Right atrium auricular region (tissue), 2 donors: ENCODE measurements at regions not wholly inside any gene's neighbourhood (a gene's known extent, or its start where the extent isn't known, plus 50 kb on each side); places are given as distances from the start of the nearest gene placed in this dataset.

Experiments used
- DNase-seq: peaks from one replicate; pipeline ENCODE4 v3.0.0-alpha.2; 2019; ENCODE audit warnings: low spot score
- H3K27ac ChIP-seq, 2 donors: fragments of 200-600 bp; sonication (generic); 1 replicate in 1 of 2; 2 replicates in 1 of 2; pipeline ENCODE4 v1.5.1; 2016 to 2019
- H3K27me3 ChIP-seq, 2 donors: fragments of 200-600 bp; sonication (generic); one replicate each; pipeline versions ENCODE4 v1.5.1 to v1.6.0; 2017 to 2019
- H3K36me3 ChIP-seq: fragments of 200-600 bp; sonication (generic); one replicate; pipeline ENCODE4 v1.5.1; 2016
- H3K4me1 ChIP-seq, 2 donors: fragments of 200-600 bp; sonication (generic); one replicate each; pipeline versions ENCODE4 v1.5.1 to v1.6.0; 2017 to 2019
- H3K4me3 ChIP-seq, 2 donors: fragments of 200-600 bp; sonication (generic); 1 replicate in 1 of 2; 2 replicates in 1 of 2; pipeline ENCODE4 v1.5.1; 2017 to 2019; ENCODE audit warnings: mild to moderate bottlenecking in 1 of 2, moderate library complexity in 1 of 2
- H3K9me3 ChIP-seq, 2 donors: fragments of 200-600 bp; sonication (generic); one replicate each; pipeline ENCODE4 v1.5.1; 2019
- TF ChIP-seq, protein P1 (sequence below), 2 donors: fragments of 200-600 bp; sonication (generic); IDR thresholded peaks; one replicate each; pipeline ENCODE4 v1.5.1; 2019; ENCODE audit warnings: antibody characterized with exemption in 2 of 2

DNA sequence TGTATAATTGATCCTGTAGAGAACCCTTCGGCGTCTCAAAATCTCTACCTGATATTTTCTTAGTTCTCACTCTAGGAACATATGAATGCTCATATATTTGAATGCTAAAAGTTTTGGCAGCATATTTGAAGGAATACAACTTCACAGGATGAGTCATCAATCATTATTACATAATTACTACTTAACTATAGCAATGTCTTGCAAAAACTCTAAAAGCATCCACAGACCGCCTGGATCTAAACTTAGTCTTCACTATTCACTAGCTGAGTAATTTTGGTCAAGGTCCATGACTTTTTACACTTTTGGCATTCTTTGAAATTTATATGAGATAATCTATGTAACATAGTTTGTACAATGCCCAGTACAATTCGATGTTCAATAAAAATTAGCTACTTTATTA lies 194.7 kb downstream of the DTHD1 start:
- no peak for DNase-seq
- Histone ChIP-seq H3K27me3 (no peaks in the 10 kb centered on the region), H3K4me1 (no peaks in the 10 kb centered on the region), H3K36me3 (no peaks in the 10 kb centered on the region), H3K27ac (no peak overlapping the region), H3K9me3 (no peaks in the 10 kb centered on the region), H3K4me3 (no peak overlapping the region)
- TF ChIP-seq, protein P1, sequence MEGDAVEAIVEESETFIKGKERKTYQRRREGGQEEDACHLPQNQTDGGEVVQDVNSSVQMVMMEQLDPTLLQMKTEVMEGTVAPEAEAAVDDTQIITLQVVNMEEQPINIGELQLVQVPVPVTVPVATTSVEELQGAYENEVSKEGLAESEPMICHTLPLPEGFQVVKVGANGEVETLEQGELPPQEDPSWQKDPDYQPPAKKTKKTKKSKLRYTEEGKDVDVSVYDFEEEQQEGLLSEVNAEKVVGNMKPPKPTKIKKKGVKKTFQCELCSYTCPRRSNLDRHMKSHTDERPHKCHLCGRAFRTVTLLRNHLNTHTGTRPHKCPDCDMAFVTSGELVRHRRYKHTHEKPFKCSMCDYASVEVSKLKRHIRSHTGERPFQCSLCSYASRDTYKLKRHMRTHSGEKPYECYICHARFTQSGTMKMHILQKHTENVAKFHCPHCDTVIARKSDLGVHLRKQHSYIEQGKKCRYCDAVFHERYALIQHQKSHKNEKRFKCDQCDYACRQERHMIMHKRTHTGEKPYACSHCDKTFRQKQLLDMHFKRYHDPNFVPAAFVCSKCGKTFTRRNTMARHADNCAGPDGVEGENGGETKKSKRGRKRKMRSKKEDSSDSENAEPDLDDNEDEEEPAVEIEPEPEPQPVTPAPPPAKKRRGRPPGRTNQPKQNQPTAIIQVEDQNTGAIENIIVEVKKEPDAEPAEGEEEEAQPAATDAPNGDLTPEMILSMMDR (IDR thresholded peaks at IDR 0.05): no peak

DNA sequence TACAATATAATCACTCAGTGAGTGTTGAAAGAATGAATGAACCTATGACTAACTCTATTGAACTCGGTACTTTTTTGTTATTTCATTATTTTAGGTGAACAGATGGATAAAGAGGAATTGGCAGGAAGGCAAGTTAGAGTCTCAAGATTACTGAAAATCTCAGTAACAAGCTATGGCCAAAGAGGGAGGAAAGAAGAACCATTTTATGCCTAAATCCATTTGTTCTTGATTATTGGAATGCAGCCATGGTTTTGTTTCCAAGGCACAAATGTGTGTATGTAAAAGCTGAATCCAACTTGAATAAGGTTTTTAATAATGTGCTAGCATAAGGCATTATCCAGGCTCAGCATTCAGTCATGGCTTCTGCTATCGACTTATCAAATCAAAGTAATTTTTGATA lies 196.4 kb downstream of the DTHD1 start:
- TF ChIP-seq, protein P1 (IDR thresholded peaks at IDR 0.05): no peak
- H3K4me3 ChIP-seq: no peak overlapping the region
- no peak for DNase-seq

DNA sequence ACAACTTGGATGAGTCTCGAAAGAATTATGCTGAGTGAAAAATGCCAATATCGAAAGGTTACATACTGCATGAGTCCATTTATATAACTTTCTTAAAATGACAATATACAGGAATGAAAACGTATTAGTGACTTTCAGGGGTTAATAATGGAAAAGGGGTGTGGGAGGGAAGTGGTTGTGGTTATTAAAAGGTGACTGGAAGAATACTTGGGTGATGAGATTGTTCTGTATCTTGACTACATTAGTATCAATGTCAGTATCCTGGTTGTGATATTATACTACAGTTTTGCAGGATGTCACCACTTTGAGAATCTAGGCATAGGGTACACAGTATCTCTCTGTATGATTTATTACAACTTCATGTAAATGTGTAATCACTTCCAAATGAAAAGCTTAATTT lies 204.5 kb downstream of the DTHD1 start:
- H3K9me3 ChIP-seq: no peaks in the 10 kb centered on the region
- DNase-seq: no peak
- no peak overlapping the region for H3K4me3 ChIP-seq
- no peaks in the 10 kb centered on the region for H3K27me3 ChIP-seq
- H3K36me3 ChIP-seq: no peaks in the 10 kb centered on the region
- no peaks in the 10 kb centered on the region for H3K4me1 ChIP-seq
- TF ChIP-seq, protein P1 (IDR thresholded peaks at IDR 0.05): no peak
- H3K27ac ChIP-seq: no peak overlapping the region

More for the DNA sequence above, 196.4 kb downstream of the DTHD1 start:
- Histone ChIP-seq H3K36me3 (no peaks in the 10 kb centered on the region), H3K4me1 (no peaks in the 10 kb centered on the region), H3K9me3 (no peaks in the 10 kb centered on the region), H3K27me3 (no peaks in the 10 kb centered on the region), H3K27ac (no peak overlapping the region)

DNA sequence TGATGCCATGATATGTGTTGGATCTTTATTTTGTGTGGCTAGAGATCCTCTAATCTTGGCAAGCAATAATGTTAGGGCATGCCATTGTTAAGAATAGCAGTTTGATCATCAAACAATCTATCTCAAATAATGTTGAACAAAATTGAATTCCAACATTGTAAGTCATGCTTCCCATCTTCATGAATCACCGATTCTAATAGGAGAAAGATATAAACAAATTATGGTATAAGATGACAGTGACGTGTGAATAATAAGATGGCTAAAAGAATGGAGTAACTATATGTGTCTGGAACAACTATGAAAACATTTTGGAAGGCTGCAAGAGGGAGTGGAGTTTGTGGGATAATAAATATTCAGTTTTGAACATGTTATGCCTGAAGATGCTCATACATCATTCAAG lies 208.4 kb downstream of the DTHD1 start:
- Histone ChIP-seq H3K27me3 (no peaks in the 10 kb centered on the region), H3K4me1 (no peaks in the 10 kb centered on the region), H3K36me3 (no peaks in the 10 kb centered on the region), H3K9me3 (no peaks in the 10 kb centered on the region), H3K27ac (no peak overlapping the region), H3K4me3 (no peak overlapping the region)
- TF ChIP-seq, protein P1 (IDR thresholded peaks at IDR 0.05): no peak
- no peak for DNase-seq

DNA sequence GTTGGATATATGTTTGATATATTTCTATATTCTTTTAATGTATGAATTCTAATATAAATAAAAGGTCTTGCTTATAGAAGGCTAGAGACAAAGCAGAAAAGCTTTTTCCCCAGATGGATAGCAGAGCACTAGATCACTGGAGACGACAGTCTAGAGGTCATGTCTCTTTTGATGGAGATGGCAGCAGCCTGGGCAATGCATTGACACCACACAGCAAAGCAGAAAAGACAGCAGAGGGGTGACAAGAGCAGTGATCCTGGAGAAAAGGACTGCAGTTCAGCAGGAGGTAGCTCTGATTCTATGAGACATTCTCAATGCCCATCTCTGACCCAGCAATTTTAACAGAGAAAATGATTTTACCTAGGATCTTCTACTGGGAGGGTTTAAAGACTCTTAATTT lies 210.6 kb downstream of the DTHD1 start:
- Histone ChIP-seq H3K4me1 (no peaks in the 10 kb centered on the region), H3K27me3 (no peaks in the 10 kb centered on the region), H3K4me3 (no peak overlapping the region), H3K36me3 (no peaks in the 10 kb centered on the region), H3K27ac (no peak overlapping the region), H3K9me3 (no peaks in the 10 kb centered on the region)
- no peak for DNase-seq
- TF ChIP-seq, protein P1 (IDR thresholded peaks at IDR 0.05): no peak

DNA sequence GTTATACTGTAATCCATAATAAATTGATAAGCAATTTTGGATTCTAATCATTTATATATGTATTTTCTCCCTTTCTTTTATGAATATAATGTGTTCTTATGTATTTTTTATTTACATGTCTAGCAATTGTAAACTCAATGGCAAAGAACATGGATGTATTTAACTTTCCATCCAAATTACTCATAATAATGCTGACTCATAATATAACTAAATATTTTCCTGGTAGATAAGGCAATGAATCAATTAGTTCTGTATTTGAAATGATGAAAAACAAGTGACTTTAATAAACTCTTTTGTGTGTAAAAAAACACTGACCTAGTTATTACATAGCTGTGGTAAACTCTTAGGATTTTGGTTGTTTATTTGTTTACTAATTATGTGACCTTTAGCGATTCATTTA lies 211.2 kb downstream of the DTHD1 start:
- H3K4me3 ChIP-seq: no peak overlapping the region
- DNase-seq: no peak
- H3K9me3 ChIP-seq: no peaks in the 10 kb centered on the region
- H3K27ac ChIP-seq: no peak overlapping the region
- no peaks in the 10 kb centered on the region for H3K4me1 ChIP-seq
- no peaks in the 10 kb centered on the region for H3K27me3 ChIP-seq
- TF ChIP-seq, protein P1 (IDR thresholded peaks at IDR 0.05): no peak
- H3K36me3 ChIP-seq: no peaks in the 10 kb centered on the region
